ENCODE measurements at regions not wholly inside any gene's neighbourhood (a gene's known extent, or its start where the extent isn't known, plus 50 kb on each side); places are given as distances from the start of the nearest gene placed in this dataset.

- no peak overlapping the region for H3K4me2 ChIP-seq
- peaks cover 8% of the 10 kb centered on the region for H3K36me3 ChIP-seq
- Mint-ChIP-seq H3K4me1 (peaks cover 10% of the 10 kb centered on the region), H3K4me3 (no peak overlapping the region), H3K27ac (no peak overlapping the region), H3K27me3 (ENCODE audit: insufficient read depth, low read depth) (no peaks in the 10 kb centered on the region), H3K36me3 (peaks cover 2% of the 10 kb centered on the region), H3K9me3 (peaks cover 23% of the 10 kb centered on the region)
- H4K20me1 ChIP-seq (ENCODE audit: low read depth): no peaks in the 10 kb centered on the region
- H3K27ac ChIP-seq: no peak overlapping the region
- H3K27me3 ChIP-seq: no peaks in the 10 kb centered on the region
- no peak for DNase-seq (ENCODE audit: low spot score)
- no peak overlapping the region for H3K9ac ChIP-seq
- H3K4me1 ChIP-seq: peaks cover 9% of the 10 kb centered on the region
- no peak overlapping the region for H2AFZ ChIP-seq (replicated peaks)
- peaks cover 7% of the 10 kb centered on the region for H3F3A ChIP-seq (ENCODE audit: low read depth)
- H3K79me2 ChIP-seq (ENCODE audit: low read depth): no peaks in the 10 kb centered on the region
- TF ChIP-seq CTCF (IDR thresholded peaks at IDR 0.05) (no peak), EZH2 (IDR thresholded peaks at IDR 0.05) (no peak)
- H3K9me3 ChIP-seq (ENCODE audit: low read depth): peaks cover 22% of the 10 kb centered on the region
- no peak overlapping the region for H3K4me3 ChIP-seq
These were observed 111.8 kb downstream of the TBXT start for GRCh38 chr6:166055801-166056200.

- H3K27me3 ChIP-seq: no peaks in the 10 kb centered on the region
- TF ChIP-seq EZH2phosphoT487 (IDR thresholded peaks at IDR 0.05): no peak
- TF ChIP-seq CTCF (IDR thresholded peaks at IDR 0.05): no peak
- no peak for TF ChIP-seq EZH2 (IDR thresholded peaks at IDR 0.05)
- peaks cover 3% of the 10 kb centered on the region for H3K4me1 Mint-ChIP-seq
- no peaks in the 10 kb centered on the region for H3K79me2 ChIP-seq (ENCODE audit: low read depth)
- H3K4me2 ChIP-seq: no peak overlapping the region
- peaks cover 36% of the 10 kb centered on the region for H3K9me3 Mint-ChIP-seq
- H3K4me3 ChIP-seq: no peak overlapping the region
- H3K4me3 Mint-ChIP-seq: no peak overlapping the region
- peaks cover 8% of the 10 kb centered on the region for H3K36me3 ChIP-seq
- no peak overlapping the region for H3K27ac Mint-ChIP-seq
- H2AFZ ChIP-seq (replicated peaks): no peak overlapping the region
- peaks cover 3% of the 10 kb centered on the region for H3K36me3 Mint-ChIP-seq
- no peaks in the 10 kb centered on the region for H4K20me1 ChIP-seq (ENCODE audit: low read depth)
- H3K27me3 Mint-ChIP-seq (ENCODE audit: insufficient read depth, low read depth): no peaks in the 10 kb centered on the region
- H3F3A ChIP-seq (ENCODE audit: low read depth): peaks cover 5% of the 10 kb centered on the region
- H3K4me1 ChIP-seq: peaks cover 7% of the 10 kb centered on the region
- no peak overlapping the region for H3K9ac ChIP-seq
- peaks cover 22% of the 10 kb centered on the region for H3K9me3 ChIP-seq (ENCODE audit: low read depth)
- H3K27ac ChIP-seq: no peak overlapping the region
- no peak for DNase-seq (ENCODE audit: low spot score)
These were observed 114.8 kb downstream of the TBXT start for GRCh38 chr6:166052837-166053236.

- DNase-seq (ENCODE audit: low spot score): peak; percentile 64
- Histone ChIP-seq H3K4me3 (no peak overlapping the region), H4K20me1 (ENCODE audit: low read depth) (no peaks in the 10 kb centered on the region), H3K27ac (no peak overlapping the region), H3K36me3 (peaks cover 8% of the 10 kb centered on the region), H3K9ac (no peak overlapping the region), H3F3A (ENCODE audit: low read depth) (peaks cover 5% of the 10 kb centered on the region), H3K79me2 (ENCODE audit: low read depth) (no peaks in the 10 kb centered on the region), H3K4me2 (no peak overlapping the region), H2AFZ (replicated peaks) (no peak overlapping the region), H3K4me1 (peaks cover 3% of the 10 kb centered on the region), H3K9me3 (ENCODE audit: low read depth) (peaks cover 22% of the 10 kb centered on the region), H3K27me3 (no peaks in the 10 kb centered on the region)
- H3K27me3 Mint-ChIP-seq (ENCODE audit: insufficient read depth, low read depth): no peaks in the 10 kb centered on the region
- peaks cover 6% of the 10 kb centered on the region for H3K4me1 Mint-ChIP-seq
- H3K9me3 Mint-ChIP-seq: peaks cover 35% of the 10 kb centered on the region
- TF ChIP-seq EZH2phosphoT487 (IDR thresholded peaks at IDR 0.05) (no peak), EZH2 (IDR thresholded peaks at IDR 0.05) (no peak), CTCF (IDR thresholded peaks at IDR 0.05) (no peak)
- H3K4me3 Mint-ChIP-seq: no peak overlapping the region
- no peak overlapping the region for H3K27ac Mint-ChIP-seq
- peaks cover 3% of the 10 kb centered on the region for H3K36me3 Mint-ChIP-seq
These were observed 117.1 kb downstream of the TBXT start for GRCh38 chr6:166050559-166050958.
